Bone marrow (tissue), 2 donors: ENCODE measurements at regions not wholly inside any gene's neighbourhood (a gene's known extent, or its start where the extent isn't known, plus 50 kb on each side); places are given as distances from the start of the nearest gene placed in this dataset.

ENCODE experiments used
- DNase-seq, 2 donors: peaks; one replicate each; lab custom pipeline; 2025; lab: John Stamatoyannopoulos, UW

- DNase-seq = no peak
These were observed 93.5 kb upstream of the SPATS2L start for GRCh38 chr2:200212862-200213425.

- DNase-seq = no peak
These were observed 90.2 kb upstream of the SPATS2L start for GRCh38 chr2:200216310-200216709.

- DNase-seq = no peak
These were observed 89.2 kb upstream of the SPATS2L start for GRCh38 chr2:200217320-200217719.

GRCh38 chr2:200218645-200219044 lies 87.8 kb upstream of the SPATS2L start:
- no peak for DNase-seq

DNA sequence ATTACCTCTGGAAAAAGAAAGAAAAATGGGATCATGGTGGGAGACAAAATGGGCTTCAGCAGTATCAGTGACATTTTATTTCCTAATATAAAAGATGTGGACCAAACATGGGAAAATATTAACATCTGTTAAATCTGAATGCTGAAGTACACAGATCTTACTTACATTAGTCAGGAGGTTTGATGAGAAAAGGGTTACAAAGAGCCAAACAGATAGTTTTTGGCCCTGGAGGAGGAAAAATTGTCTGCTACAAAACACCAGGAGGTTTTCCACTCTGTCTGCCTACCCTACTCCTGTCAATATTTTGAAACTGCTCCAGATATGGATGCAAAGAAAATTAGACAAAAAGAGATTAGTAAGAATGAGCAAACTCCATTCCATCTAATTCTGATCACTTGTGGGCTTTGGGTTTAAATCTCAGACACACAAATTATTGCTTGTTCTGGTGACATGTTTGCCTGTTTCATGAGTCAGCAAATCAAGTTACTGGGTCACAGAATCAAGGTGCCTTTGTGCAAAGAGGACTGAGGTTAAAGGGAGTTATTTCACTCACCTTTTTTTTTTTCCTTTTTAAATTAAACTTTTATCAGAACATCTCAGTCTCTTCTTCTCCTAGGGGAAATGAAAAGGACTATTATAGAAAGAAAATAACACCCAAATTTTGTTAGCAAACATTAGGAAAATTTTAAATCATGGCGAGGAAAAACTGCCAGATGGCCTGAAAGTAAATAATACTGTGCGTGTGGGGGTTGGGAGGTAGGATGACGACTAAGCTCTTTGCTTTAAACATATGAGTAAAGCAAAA lies 87.0 kb upstream of the SPATS2L start:
- DNase-seq = no peak

DNA sequence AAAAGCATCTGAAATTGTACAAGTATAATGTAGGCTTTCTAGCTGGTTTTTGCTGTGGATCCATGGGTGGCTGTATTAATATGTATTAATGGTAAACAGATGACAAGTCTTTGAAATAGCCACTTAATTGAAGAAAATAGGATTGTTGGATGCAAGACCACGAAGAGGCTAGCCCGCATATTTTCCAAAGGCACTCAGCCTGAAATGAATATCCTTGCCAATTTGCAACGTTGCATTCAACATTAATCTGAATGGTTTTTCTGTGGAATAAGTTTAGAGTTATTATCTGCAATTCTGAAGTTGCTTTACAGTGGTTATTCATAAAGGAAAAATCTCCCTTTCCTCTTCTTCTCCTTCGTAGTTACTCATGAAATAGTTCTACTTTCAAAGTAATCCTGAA lies 86.2 kb upstream of the SPATS2L start:
- no peak for DNase-seq

- DNase-seq = no peak
These were observed 85.2 kb upstream of the SPATS2L start for GRCh38 chr2:200221055-200221955.

GRCh38 chr2:200222791-200223190 lies 83.7 kb upstream of the SPATS2L start:
- no peak for DNase-seq

DNA sequence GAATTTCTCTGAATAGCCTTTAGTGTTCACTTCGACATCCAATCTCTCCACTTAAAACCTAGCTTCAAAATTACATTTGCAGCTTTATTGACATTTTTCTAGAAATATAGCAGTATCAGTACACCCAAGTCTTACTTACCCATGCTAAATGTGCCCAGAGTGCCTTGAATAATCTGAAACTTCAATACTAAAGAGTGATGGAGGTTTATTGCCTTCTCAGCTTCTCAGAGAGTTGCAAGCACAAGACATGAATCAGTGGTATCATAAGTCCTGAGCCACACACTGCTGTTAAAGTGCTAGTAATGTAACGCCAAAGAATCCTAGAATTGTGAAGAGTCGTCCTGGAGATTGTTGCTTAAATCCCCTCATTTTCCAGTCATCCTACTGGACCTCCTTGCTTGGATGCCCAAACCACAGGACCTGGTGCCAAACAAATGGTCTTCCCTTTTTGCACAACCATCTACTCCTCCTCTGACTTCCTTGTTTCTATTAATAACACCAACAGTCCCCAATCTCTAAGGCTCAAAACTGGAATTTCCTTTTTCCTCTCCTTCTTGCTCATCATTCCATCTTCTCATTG lies 83.2 kb upstream of the SPATS2L start:
- DNase-seq = no peak

DNA sequence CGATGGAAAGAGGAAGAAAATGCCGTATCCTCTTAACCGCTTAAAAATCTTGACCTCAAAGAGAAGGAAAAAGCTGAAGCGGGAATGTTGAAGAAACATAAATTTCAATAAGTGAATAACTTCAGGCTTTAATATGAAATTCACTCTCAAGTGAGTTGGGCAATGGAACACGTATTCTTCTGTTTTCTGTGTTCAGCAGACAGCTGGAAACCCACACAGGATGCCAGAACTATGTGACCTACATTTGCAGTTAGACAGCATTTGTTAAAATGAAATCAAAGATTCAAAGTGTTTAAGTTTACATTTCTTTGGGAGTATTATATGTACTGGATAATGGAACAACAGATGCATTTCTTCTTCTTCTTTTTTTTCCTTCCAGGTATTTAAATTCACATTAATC lies 80.5 kb upstream of the SPATS2L start:
- DNase-seq = no peak

DNA sequence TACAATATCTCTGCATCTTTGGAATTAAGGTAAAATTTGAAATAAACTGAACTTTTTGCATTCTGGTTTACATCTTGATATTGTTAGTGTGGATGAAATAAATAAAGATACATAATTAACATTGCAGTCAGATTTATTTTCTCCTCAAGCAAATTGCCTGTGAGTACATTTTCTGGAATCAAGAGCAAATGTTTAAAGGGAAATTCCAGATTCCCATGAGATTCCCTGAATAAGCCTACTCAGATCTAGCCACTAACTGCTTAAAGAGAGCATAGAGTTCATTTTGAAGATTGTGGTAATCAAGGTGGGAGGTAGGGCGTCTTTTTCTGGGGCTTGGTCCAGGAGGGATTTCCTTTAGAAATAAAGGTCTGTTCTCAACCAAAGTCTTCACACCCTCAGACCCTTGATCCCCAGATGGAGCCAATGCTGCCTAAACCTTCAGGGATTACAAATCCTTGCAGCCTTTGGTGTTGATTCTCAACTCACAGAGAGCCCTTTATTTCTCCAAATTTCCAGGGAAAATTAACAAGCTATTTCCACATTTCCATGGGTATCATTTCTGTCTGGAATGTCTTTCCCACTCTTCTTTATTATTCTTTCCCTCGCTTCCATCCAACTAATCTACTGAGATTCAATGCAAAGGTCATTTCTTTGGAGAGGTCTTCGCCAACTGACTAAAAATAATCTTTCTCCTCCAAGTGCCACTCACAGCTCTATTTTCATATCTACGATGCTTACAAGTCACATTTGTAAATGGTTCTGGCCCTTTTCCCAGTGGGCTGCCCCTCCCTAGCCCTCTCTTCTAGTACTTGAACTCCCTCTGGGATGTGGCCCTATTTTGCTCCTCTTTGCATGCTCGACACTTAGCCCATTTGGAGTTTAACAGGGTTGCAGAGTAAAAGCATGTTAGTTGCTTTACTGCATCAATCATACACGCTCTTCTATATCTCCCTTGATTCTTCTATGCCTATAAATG lies 79.8 kb upstream of the SPATS2L start:
- no peak for DNase-seq

DNA sequence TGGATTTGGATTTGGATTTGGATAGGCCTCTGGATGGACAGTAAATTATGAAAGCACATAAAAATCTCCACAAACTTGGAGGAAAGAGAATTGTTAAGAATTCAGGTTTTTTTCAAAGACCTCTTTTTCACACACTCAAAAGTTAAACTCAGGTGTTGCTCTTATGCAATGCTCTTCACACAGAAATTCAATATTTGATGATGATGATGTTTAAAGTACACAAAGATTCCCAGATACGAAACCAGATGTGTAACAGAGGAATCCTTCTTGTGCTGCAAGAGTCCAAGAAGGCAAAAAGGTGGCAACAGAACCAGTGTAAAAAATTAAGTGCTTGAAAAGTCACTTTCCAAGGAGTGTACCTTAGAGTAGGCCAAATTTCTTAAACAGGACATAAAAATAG lies 75.8 kb upstream of the SPATS2L start:
- DNase-seq = no peak

DNA sequence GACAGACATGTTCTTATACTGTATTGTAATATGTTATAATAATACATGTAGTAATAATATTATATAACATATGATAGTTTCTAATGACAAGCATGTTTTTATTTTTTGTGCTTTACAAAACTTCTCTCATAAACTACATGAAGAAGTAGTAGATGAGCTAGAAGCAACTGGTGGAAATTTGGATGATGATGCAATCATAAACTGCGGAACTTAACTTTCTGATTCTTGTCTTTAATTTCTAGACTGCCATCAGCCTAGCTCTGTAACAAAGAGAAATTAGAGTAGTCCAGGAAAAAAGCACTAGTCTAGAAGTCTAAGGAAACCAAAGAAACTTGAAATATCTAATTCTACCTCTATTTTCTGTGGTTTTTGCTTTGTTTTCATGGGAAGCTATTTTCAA lies 71.0 kb upstream of the SPATS2L start:
- DNase-seq = no peak

GRCh38 chr2:200239216-200239615 lies 67.3 kb upstream of the SPATS2L start:
- no peak for DNase-seq

- no peak for DNase-seq
These were observed 63.9 kb upstream of the SPATS2L start for GRCh38 chr2:200242570-200242969.

- DNase-seq = no peak
These were observed 63.1 kb upstream of the SPATS2L start for GRCh38 chr2:200243441-200243840.

- no peak for DNase-seq
These were observed 62.4 kb upstream of the SPATS2L start for GRCh38 chr2:200244111-200244510.

DNA sequence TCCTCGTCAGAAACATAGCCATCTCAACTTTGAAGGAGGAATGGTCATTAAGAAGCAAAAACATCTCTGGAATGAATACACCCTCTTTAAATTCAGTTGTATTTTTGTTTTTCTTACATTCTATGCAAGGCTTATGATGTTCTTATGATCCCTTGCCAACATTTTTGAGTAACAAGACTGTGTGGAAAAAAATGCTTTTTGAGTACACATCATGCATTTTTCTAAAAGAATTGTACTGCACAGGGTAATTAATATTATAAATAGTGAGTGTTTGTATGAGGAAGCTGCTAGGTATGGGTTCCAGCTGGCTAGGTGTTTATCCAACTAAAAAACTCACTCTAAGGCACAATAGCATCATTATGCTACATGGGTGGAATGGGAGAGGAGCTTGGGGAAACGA lies 59.0 kb upstream of the SPATS2L start:
- no peak for DNase-seq

DNA sequence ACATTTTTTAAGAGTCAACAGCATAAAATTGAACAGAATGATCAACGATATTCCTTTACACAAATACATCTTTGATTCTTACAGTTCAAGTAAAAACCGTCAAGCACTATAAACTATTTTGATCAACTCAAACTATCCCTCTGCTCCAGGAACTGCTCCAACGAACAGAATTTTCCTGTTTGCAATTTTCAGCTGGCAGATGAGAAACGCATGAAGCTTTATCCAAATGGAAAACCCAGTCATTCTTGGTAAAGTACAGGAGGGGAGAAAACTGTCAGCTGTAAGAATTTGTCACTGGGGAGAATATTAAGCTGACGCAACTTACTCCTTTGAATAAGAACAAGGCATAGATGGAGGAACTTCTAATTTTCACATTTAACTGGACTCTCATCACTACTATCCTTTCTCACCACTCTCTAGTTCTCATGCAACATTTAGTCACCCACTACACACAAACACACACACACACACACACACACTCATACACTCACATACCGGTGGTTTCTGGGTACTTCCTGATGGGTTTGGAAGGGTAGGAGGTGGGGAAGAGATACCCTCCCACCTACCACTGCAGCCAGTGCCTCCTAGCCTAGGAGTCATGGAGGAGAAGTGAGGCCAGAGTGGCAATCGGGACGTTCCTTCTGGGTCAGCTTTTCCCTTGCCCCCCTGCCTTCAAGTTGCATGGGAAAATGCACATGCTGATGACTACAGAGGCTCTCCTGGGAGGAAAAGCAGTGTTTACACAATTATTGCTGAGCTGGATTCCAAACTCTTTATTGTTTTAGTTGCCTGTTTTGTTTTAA lies 54.0 kb upstream of the SPATS2L start:
- DNase-seq = no peak

- no peak for DNase-seq
These were observed 52.9 kb upstream of the SPATS2L start for GRCh38 chr2:200253639-200254038.
